OCI-LY3 (cell line): ENCODE measurements at regions not wholly inside any gene's neighbourhood (a gene's known extent, or its start where the extent isn't known, plus 50 kb on each side); places are given as distances from the start of the nearest gene placed in this dataset.

Source experiments
- CTCF ChIP-seq: fragments of 200-600, 300-600 bp; sonication (generic); IDR thresholded peaks from 2 replicates; pipeline ENCODE4 v1.5.1; 2014; ENCODE audit warnings: antibody characterized with exemption, low read length, low read depth
- EZH2phosphoT487 ChIP-seq: fragments of 200-600 bp; shearing (Covaris generic); IDR thresholded peaks from 2 replicates; pipeline ENCODE4 v1.6.1; 2018; ENCODE audit warnings: antibody characterized with exemption, mixed run types, low read depth

- TF ChIP-seq CTCF, result no peak
- no peak for TF ChIP-seq EZH2phosphoT487
These were observed 114.5 kb upstream of the ACSL4 start for GRCh38 chrX:109847257-109848187.
